ENCODE measurements at regions not wholly inside any gene's neighbourhood (a gene's known extent, or its start where the extent isn't known, plus 50 kb on each side); places are given as distances from the start of the nearest gene placed in this dataset.

DNA sequence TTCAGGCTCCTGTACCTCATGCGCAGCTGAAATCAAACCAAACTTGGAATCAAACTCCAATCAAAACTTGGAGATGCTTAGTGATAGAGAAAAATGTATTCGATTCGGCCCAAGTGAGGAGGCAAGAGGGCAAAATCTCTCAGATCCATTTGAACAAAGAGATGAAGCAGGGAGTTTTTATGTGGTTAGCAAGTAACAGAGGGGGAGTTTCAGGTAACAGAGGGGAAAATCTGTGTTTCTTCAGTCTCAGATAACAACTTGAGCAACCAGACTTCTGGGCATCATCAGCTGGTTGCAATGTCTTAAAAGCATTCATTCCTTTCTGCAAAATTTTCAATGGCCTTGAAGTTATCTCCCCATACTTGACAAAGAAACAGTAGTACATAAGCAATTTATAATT, 245.1 kb upstream of the AVPR1A start:
- no peak overlapping the region for H3K4me3 Mint-ChIP-seq
- H3K79me2 ChIP-seq (ENCODE audit: control insufficient read depth, insufficient read depth, low read length): no peaks in the 10 kb centered on the region
- no peak overlapping the region for H3K27ac Mint-ChIP-seq
- POLR2A ChIA-PET: no interaction called here
- CTCF ChIA-PET: no interaction called here
- H3K27me3 ChIP-seq (replicated peaks in 1 of 4; ENCODE audit: control extremely low read depth in 1 of 4, control insufficient read depth in 3 of 4, insufficient read depth in 4 of 4, low read length in 3 of 4): no peaks in the 10 kb centered on the region
- WGBS (ENCODE audit: insufficient coverage): 100% methylated on average over 2 of the region's 3 CpGs
- H3K4me1 Mint-ChIP-seq: no peaks in the 10 kb centered on the region
- no peak overlapping the region for H3K4me2 ChIP-seq (replicated peaks; ENCODE audit: low read depth, low read length, poor library complexity, severe bottlenecking)
- no peak overlapping the region for H3K27ac ChIP-seq (ENCODE audit: low read length in 2 of 2)
- TF ChIP-seq EZH2 (IDR thresholded peaks at IDR 0.05; ENCODE audit: borderline replicate concordance, insufficient read depth, low read depth, low read length, poor library complexity, severe bottlenecking): no peak
- TF ChIP-seq, protein P1, sequence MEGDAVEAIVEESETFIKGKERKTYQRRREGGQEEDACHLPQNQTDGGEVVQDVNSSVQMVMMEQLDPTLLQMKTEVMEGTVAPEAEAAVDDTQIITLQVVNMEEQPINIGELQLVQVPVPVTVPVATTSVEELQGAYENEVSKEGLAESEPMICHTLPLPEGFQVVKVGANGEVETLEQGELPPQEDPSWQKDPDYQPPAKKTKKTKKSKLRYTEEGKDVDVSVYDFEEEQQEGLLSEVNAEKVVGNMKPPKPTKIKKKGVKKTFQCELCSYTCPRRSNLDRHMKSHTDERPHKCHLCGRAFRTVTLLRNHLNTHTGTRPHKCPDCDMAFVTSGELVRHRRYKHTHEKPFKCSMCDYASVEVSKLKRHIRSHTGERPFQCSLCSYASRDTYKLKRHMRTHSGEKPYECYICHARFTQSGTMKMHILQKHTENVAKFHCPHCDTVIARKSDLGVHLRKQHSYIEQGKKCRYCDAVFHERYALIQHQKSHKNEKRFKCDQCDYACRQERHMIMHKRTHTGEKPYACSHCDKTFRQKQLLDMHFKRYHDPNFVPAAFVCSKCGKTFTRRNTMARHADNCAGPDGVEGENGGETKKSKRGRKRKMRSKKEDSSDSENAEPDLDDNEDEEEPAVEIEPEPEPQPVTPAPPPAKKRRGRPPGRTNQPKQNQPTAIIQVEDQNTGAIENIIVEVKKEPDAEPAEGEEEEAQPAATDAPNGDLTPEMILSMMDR (IDR thresholded peaks at IDR 0.05): no peak
- DNase-seq: no peak
- H3K36me3 ChIP-seq (replicated peaks in 1 of 2; ENCODE audit: control extremely low read depth in 1 of 2, control insufficient read depth in 1 of 2, extremely low read depth in 1 of 2, insufficient read depth in 2 of 2, low read length in 1 of 2): no peaks in the 10 kb centered on the region
- no peak overlapping the region for H3K9ac ChIP-seq (ENCODE audit: low read length)
- no peaks in the 10 kb centered on the region for H3K4me1 ChIP-seq (ENCODE audit: control insufficient read depth in 2 of 2, insufficient read depth in 2 of 2, low read length in 2 of 2)
- H3K9me3 Mint-ChIP-seq (ENCODE audit: insufficient read depth): peaks cover 3% of the 10 kb centered on the region
- no peaks in the 10 kb centered on the region for H4K20me1 ChIP-seq (ENCODE audit: control insufficient read depth, insufficient read depth, low read length, poor library complexity, severe bottlenecking)
- H3K9me3 ChIP-seq (ENCODE audit: control extremely low read depth in 1 of 3, control insufficient read depth in 2 of 3, insufficient read depth in 1 of 3, low read length in 2 of 3): peaks cover 0 to 6% (median 1%) of the 10 kb centered on the region in 3 donors
- no peak for ATAC-seq (ENCODE audit: low read depth)
- H2AFZ ChIP-seq (ENCODE audit: insufficient read depth, low read depth, low read length, poor library complexity, severe bottlenecking): no peak overlapping the region
- H3K27me3 Mint-ChIP-seq: no peaks in the 10 kb centered on the region
- H3K4me3 ChIP-seq (ENCODE audit: control extremely low read depth in 1 of 5, extremely low read depth in 1 of 5, insufficient read depth in 1 of 5, low read depth in 2 of 5, low read length in 4 of 5): no peak overlapping the region
- intact Hi-C loops (cut with micrococcal nuclease): no loop called here

DNA sequence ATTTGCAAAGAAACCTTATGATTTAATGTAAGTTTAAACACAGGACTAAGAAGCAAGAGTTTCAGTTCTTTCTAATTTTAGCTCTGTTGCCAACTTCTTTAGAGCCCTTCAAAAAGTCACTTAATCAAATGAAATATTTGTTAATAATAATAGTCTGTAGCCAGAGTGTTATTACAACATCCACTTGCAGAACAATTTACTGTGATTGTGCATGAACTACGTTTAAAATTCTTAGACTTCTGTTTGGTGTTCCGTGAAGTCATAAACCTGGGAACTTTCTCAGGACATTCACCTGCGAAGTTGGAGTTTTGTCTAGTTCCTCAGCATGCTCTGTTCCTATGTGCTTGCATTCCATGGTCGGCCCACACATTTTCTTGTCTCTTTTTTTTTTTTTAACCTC, 244.0 kb upstream of the AVPR1A start:
- intact Hi-C loops (cut with micrococcal nuclease): no loop called here
- H3K9me3 Mint-ChIP-seq (ENCODE audit: insufficient read depth): peaks cover 3% of the 10 kb centered on the region
- Histone ChIP-seq H3K27me3 (replicated peaks in 1 of 4; ENCODE audit: control extremely low read depth in 1 of 4, control insufficient read depth in 3 of 4, insufficient read depth in 4 of 4, low read length in 3 of 4) (no peaks in the 10 kb centered on the region), H3K79me2 (ENCODE audit: control insufficient read depth, insufficient read depth, low read length) (no peaks in the 10 kb centered on the region), H3K4me2 (replicated peaks; ENCODE audit: low read depth, low read length, poor library complexity, severe bottlenecking) (no peak overlapping the region), H2AFZ (ENCODE audit: insufficient read depth, low read depth, low read length, poor library complexity, severe bottlenecking) (no peak overlapping the region), H3K9ac (ENCODE audit: low read length) (no peak overlapping the region), H3K27ac (ENCODE audit: low read length in 2 of 2) (no peak overlapping the region), H3K36me3 (replicated peaks in 1 of 2; ENCODE audit: control extremely low read depth in 1 of 2, control insufficient read depth in 1 of 2, extremely low read depth in 1 of 2, insufficient read depth in 2 of 2, low read length in 1 of 2) (no peaks in the 10 kb centered on the region), H3K4me1 (ENCODE audit: control insufficient read depth in 2 of 2, insufficient read depth in 2 of 2, low read length in 2 of 2) (no peaks in the 10 kb centered on the region), H3K9me3 (ENCODE audit: control extremely low read depth in 1 of 3, control insufficient read depth in 2 of 3, insufficient read depth in 1 of 3, low read length in 2 of 3) (peaks cover 0 to 4% (median 0%) of the 10 kb centered on the region in 3 donors), H4K20me1 (ENCODE audit: control insufficient read depth, insufficient read depth, low read length, poor library complexity, severe bottlenecking) (no peaks in the 10 kb centered on the region), H3K4me3 (ENCODE audit: control extremely low read depth in 1 of 5, extremely low read depth in 1 of 5, insufficient read depth in 1 of 5, low read depth in 2 of 5, low read length in 4 of 5) (no peak overlapping the region)
- POLR2A ChIA-PET: no interaction called here
- ATAC-seq (ENCODE audit: low read depth) (no peak), DNase-seq (no peak)
- no peaks in the 10 kb centered on the region for H3K4me1 Mint-ChIP-seq
- no peak overlapping the region for H3K4me3 Mint-ChIP-seq
- H3K27ac Mint-ChIP-seq: no peak overlapping the region
- TF ChIP-seq, protein P1 (IDR thresholded peaks at IDR 0.05): no peak
- no peak for TF ChIP-seq EZH2 (IDR thresholded peaks at IDR 0.05; ENCODE audit: borderline replicate concordance, insufficient read depth, low read depth, low read length, poor library complexity, severe bottlenecking)
- CTCF ChIA-PET: no interaction called here
- H3K27me3 Mint-ChIP-seq: no peaks in the 10 kb centered on the region
- 70% methylated on average over 3 of the region's 4 CpGs for WGBS (ENCODE audit: insufficient coverage)

Data from B cell (primary cell).